ENCODE measurements at regions not wholly inside any gene's neighbourhood (a gene's known extent, or its start where the extent isn't known, plus 50 kb on each side); places are given as distances from the start of the nearest gene placed in this dataset.

GRCh38 chr13:26967119-26968038 is 204.2 kb downstream of the USP12 start:
- Mint-ChIP-seq H3K36me3 (ENCODE audit: insufficient read depth, unreplicated experiment) (peaks cover 12% of the 10 kb centered on the region), H3K9me3 (ENCODE audit: unreplicated experiment) (peaks cover 2% of the 10 kb centered on the region), H3K4me3 (ENCODE audit: unreplicated experiment) (peak overlapping the region; percentile 19), H3K27ac (ENCODE audit: unreplicated experiment) (peak overlapping the region; percentile 92), H3K27me3 (ENCODE audit: insufficient read depth, unreplicated experiment) (no peaks in the 10 kb centered on the region), H3K4me1 (ENCODE audit: low read depth, unreplicated experiment) (peaks cover 77% of the 10 kb centered on the region)
- DNase-seq, result no peak
- CTCF ChIA-PET, result interaction anchor here (0.9 to 1.7 kb wide), 3 partner anchors 16 to 21 kb away, joined by 3 to 6 read pairs (median 4); no protein-coding TSS in a partner anchor
- BruUV-seq (replicated peaks), result no TSS peak
- no peaks in the 10 kb centered on the region for H3K36me3 ChIP-seq (ENCODE audit: control insufficient read depth, insufficient read depth, low read length)
- peaks cover 84% of the 10 kb centered on the region for H3K4me1 ChIP-seq
- intact Hi-C loops (cut with micrococcal nuclease; ENCODE audit: unreplicated experiment), result loop anchor here (10.0 kb wide), 1 partner anchor 657 kb away; the partner anchor contains the start of genes LNX2 and POLR1D
- POLR2A ChIA-PET, result interaction anchor here (1.0 to 2.0 kb wide), 3 partner anchors 10 to 16 kb away, joined by 3 to 7 read pairs (median 5); no protein-coding TSS in a partner anchor
- H3K27me3 ChIP-seq (replicated peaks; ENCODE audit: control insufficient read depth, insufficient read depth, low read length), result no peaks in the 10 kb centered on the region
- H3K4me3 ChIP-seq (ENCODE audit: low read depth, low read length), result no peak overlapping the region
- TF ChIP-seq CTCF (IDR thresholded peaks at IDR 0.05; ENCODE audit: insufficient read depth in 1 of 2, low read depth in 1 of 2, low read length in 1 of 2, severe bottlenecking in 1 of 2, unreplicated experiment in 1 of 2), result no peak
- no peaks in the 10 kb centered on the region for H3K9me3 ChIP-seq

DNA sequence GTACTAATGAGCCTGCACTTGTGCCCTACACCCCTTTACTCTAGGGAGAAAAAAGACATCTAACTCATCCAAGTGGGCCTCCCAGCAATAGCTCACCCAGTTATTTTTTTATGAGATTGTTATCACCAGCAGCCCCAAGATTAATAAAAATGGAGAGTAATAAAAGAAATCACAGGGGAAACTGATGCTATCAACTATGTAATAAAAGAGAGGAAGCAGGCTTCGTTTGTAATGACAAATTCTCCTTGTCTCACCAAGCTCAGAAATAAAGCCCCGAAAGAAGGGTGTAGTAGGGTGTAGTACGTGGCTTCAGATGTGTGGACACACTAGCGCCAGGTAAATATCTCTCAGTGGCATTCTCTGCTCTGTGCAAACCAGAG is 204.9 kb downstream of the USP12 start:
- H3K9me3 Mint-ChIP-seq (ENCODE audit: unreplicated experiment), result no peaks in the 10 kb centered on the region
- H3K36me3 Mint-ChIP-seq (ENCODE audit: insufficient read depth, unreplicated experiment), result peaks cover 17% of the 10 kb centered on the region
- H3K27ac Mint-ChIP-seq (ENCODE audit: unreplicated experiment), result peak overlapping the region; percentile 92
- no TSS peak for BruUV-seq (replicated peaks)
- no peak for TF ChIP-seq CTCF (IDR thresholded peaks at IDR 0.05; ENCODE audit: insufficient read depth in 1 of 2, low read depth in 1 of 2, low read length in 1 of 2, severe bottlenecking in 1 of 2, unreplicated experiment in 1 of 2)
- H3K27me3 Mint-ChIP-seq (ENCODE audit: insufficient read depth, unreplicated experiment), result no peaks in the 10 kb centered on the region
- H3K4me1 Mint-ChIP-seq (ENCODE audit: low read depth, unreplicated experiment), result peaks cover 77% of the 10 kb centered on the region
- H3K4me1 ChIP-seq, result peaks cover 84% of the 10 kb centered on the region
- no peaks in the 10 kb centered on the region for H3K9me3 ChIP-seq
- H3K27me3 ChIP-seq (replicated peaks; ENCODE audit: control insufficient read depth, insufficient read depth, low read length), result no peaks in the 10 kb centered on the region
- ChIA-PET CTCF (interaction anchor here (0.6 kb wide), 1 partner anchor 37 kb away, joined by 3 read pairs; no protein-coding TSS in a partner anchor), POLR2A (no interaction called here)
- no peak for DNase-seq
- H3K4me3 ChIP-seq (ENCODE audit: low read depth, low read length), result no peak overlapping the region
- intact Hi-C loops (cut with micrococcal nuclease; ENCODE audit: unreplicated experiment), result loop anchor here (10.0 kb wide), 1 partner anchor 658 kb away; the partner anchor contains the start of genes LNX2 and POLR1D
- H3K4me3 Mint-ChIP-seq (ENCODE audit: unreplicated experiment), result no peak overlapping the region
- H3K36me3 ChIP-seq (ENCODE audit: control insufficient read depth, insufficient read depth, low read length), result no peaks in the 10 kb centered on the region

GRCh38 chr13:26965952-26966700 is 205.5 kb downstream of the USP12 start:
- BruUV-seq (replicated peaks), result no TSS peak
- ChIA-PET CTCF (interaction anchor here (0.6 kb wide), 1 partner anchor 37 kb away, joined by 3 read pairs; no protein-coding TSS in a partner anchor), POLR2A (no interaction called here)
- H3K9me3 Mint-ChIP-seq (ENCODE audit: unreplicated experiment), result no peaks in the 10 kb centered on the region
- peaks cover 78% of the 10 kb centered on the region for H3K4me1 Mint-ChIP-seq (ENCODE audit: low read depth, unreplicated experiment)
- no peak overlapping the region for H3K4me3 ChIP-seq (ENCODE audit: low read depth, low read length)
- H3K36me3 ChIP-seq (ENCODE audit: control insufficient read depth, insufficient read depth, low read length), result no peaks in the 10 kb centered on the region
- H3K27me3 ChIP-seq (replicated peaks; ENCODE audit: control insufficient read depth, insufficient read depth, low read length), result no peaks in the 10 kb centered on the region
- intact Hi-C loops (cut with micrococcal nuclease; ENCODE audit: unreplicated experiment), result loop anchor here (10.0 kb wide), 1 partner anchor 659 kb away; the partner anchor contains the start of genes LNX2 and POLR1D
- no peak for TF ChIP-seq CTCF (IDR thresholded peaks at IDR 0.05; ENCODE audit: insufficient read depth in 1 of 2, low read depth in 1 of 2, low read length in 1 of 2, severe bottlenecking in 1 of 2, unreplicated experiment in 1 of 2)
- DNase-seq, result no peak
- no peaks in the 10 kb centered on the region for H3K9me3 ChIP-seq
- no peak overlapping the region for H3K4me3 Mint-ChIP-seq (ENCODE audit: unreplicated experiment)
- H3K27me3 Mint-ChIP-seq (ENCODE audit: insufficient read depth, unreplicated experiment), result no peaks in the 10 kb centered on the region
- peak overlapping the region; percentile 92 for H3K27ac Mint-ChIP-seq (ENCODE audit: unreplicated experiment)
- peaks cover 84% of the 10 kb centered on the region for H3K4me1 ChIP-seq
- H3K36me3 Mint-ChIP-seq (ENCODE audit: insufficient read depth, unreplicated experiment), result peaks cover 19% of the 10 kb centered on the region
